NCI-H128 (cell line): ENCODE measurements at regions not wholly inside any gene's neighbourhood (a gene's known extent, or its start where the extent isn't known, plus 50 kb on each side); places are given as distances from the start of the nearest gene placed in this dataset.

Experiments
- DNase-seq: peaks from one replicate; lab custom pipeline; 2025; ENCODE audit not compliant: unreplicated experiment; lab: John Stamatoyannopoulos, UW

GRCh38 chr10:36638462-36639155, 486.8 kb upstream of the ANKRD30A start:
- no peak for DNase-seq

GRCh38 chr10:36636879-36637278, 488.5 kb upstream of the ANKRD30A start:
- DNase-seq = no peak

- DNase-seq = no peak
Observed at GRCh38 chr10:36636285-36636839, 489.0 kb upstream of the ANKRD30A start.

- no peak for DNase-seq
Observed at GRCh38 chr10:36634916-36635315, 490.5 kb upstream of the ANKRD30A start.

GRCh38 chr10:36630267-36630666, 495.1 kb upstream of the ANKRD30A start:
- no peak for DNase-seq

- no peak for DNase-seq
Observed at GRCh38 chr10:36629476-36629875, 495.9 kb upstream of the ANKRD30A start.

GRCh38 chr10:36624551-36625100, 500.8 kb upstream of the ANKRD30A start:
- DNase-seq = no peak

GRCh38 chr10:36621346-36621745, 504.1 kb upstream of the ANKRD30A start:
- DNase-seq = no peak

GRCh38 chr10:36612436-36612835, 513.0 kb upstream of the ANKRD30A start:
- DNase-seq = no peak

- no peak for DNase-seq
Observed at GRCh38 chr10:36608866-36609265, 516.5 kb upstream of the ANKRD30A start.

GRCh38 chr10:36608251-36608650, 517.1 kb upstream of the ANKRD30A start:
- no peak for DNase-seq

GRCh38 chr10:36606234-36606839, 519.1 kb upstream of the ANKRD30A start:
- no peak for DNase-seq

- no peak for DNase-seq
Observed at GRCh38 chr10:36604316-36604715, 521.1 kb upstream of the ANKRD30A start.

- DNase-seq = no peak
Observed at GRCh38 chr10:36603688-36604087, 521.7 kb upstream of the ANKRD30A start.

- no peak for DNase-seq
Observed at GRCh38 chr10:36602374-36602773, 523.0 kb upstream of the ANKRD30A start.

GRCh38 chr10:36597756-36598320, 527.6 kb upstream of the ANKRD30A start:
- DNase-seq = no peak

- no peak for DNase-seq
Observed at GRCh38 chr10:36592964-36593363, 532.4 kb upstream of the ANKRD30A start.

- no peak for DNase-seq
Observed at GRCh38 chr10:36591436-36591835, 534.0 kb upstream of the ANKRD30A start.

- DNase-seq = no peak
Observed at GRCh38 chr10:36583690-36584089, 541.7 kb upstream of the ANKRD30A start.

- no peak for DNase-seq
Observed at GRCh38 chr10:36581237-36581636, 544.2 kb upstream of the ANKRD30A start.

- DNase-seq = no peak
Observed at GRCh38 chr10:36578306-36578705, 547.1 kb upstream of the ANKRD30A start.

- DNase-seq = no peak
Observed at GRCh38 chr10:36577126-36577525, 548.3 kb upstream of the ANKRD30A start.
